Peyer's patch (tissue), 4 donors: ENCODE measurements at regions not wholly inside any gene's neighbourhood (a gene's known extent, or its start where the extent isn't known, plus 50 kb on each side); places are given as distances from the start of the nearest gene placed in this dataset.

Experiments
- POLR2A ChIP-seq, 2 donors: fragments of 450-650 bp; IDR thresholded peaks; one replicate each; pipeline ENCODE4 v1.5.1; 2017; ENCODE audit warnings: antibody characterized with exemption in 2 of 2, mild to moderate bottlenecking in 2 of 2, moderate library complexity in 2 of 2
- TF ChIP-seq, protein P1 (sequence below), 6 experiments: fragments of 450-650 bp in 4 of 6; fragments of 200-600 bp in 2 of 6; sonication (generic) in 1 of 6; IDR thresholded peaks; one replicate each; pipeline ENCODE4 v1.5.1; 2017 to 2019; ENCODE audit warnings: antibody characterized with exemption in 6 of 6, mild to moderate bottlenecking in 3 of 6, moderate library complexity in 1 of 6

DNA sequence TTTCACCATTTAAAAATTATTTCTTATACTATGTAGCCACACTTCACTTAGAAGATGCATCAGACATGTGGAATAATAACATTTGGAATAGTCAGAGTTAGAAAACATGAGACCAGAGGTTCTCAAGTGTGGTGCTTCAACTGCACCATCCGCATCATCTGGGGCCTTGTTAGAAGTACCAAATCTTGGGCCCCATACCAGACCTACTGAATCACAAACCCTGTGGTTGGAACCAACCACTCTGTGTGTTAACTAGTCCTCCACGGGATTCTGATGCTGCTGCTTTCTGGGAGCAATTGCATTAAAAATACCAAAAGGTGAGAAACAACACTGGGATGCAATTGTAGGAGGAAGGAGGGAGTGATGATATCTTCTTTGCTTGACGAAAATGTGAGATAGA lies 125.2 kb downstream of the GNAT3 start:
- TF ChIP-seq, protein P1, sequence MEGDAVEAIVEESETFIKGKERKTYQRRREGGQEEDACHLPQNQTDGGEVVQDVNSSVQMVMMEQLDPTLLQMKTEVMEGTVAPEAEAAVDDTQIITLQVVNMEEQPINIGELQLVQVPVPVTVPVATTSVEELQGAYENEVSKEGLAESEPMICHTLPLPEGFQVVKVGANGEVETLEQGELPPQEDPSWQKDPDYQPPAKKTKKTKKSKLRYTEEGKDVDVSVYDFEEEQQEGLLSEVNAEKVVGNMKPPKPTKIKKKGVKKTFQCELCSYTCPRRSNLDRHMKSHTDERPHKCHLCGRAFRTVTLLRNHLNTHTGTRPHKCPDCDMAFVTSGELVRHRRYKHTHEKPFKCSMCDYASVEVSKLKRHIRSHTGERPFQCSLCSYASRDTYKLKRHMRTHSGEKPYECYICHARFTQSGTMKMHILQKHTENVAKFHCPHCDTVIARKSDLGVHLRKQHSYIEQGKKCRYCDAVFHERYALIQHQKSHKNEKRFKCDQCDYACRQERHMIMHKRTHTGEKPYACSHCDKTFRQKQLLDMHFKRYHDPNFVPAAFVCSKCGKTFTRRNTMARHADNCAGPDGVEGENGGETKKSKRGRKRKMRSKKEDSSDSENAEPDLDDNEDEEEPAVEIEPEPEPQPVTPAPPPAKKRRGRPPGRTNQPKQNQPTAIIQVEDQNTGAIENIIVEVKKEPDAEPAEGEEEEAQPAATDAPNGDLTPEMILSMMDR (IDR thresholded peaks at IDR 0.05): no peak
- TF ChIP-seq POLR2A (IDR thresholded peaks at IDR 0.05): no peak
